CD14-positive monocyte (primary cell): ENCODE measurements at regions not wholly inside any gene's neighbourhood (a gene's known extent, or its start where the extent isn't known, plus 50 kb on each side); places are given as distances from the start of the nearest gene placed in this dataset.

Experiments used
- DNase-seq, 3 donors: peaks; one replicate each; pipeline ENCODE4 v3.0.0-alpha.2; 2011 to 2022
- H2AFZ ChIP-seq: 2 replicates; pipeline ENCODE4 v1.6.0; 2012; ENCODE audit warnings: mild to moderate bottlenecking, low read depth, low read length, inconsistent platforms; ENCODE audit not compliant: insufficient read depth, poor library complexity, severe bottlenecking
- H3K27ac ChIP-seq, 2 donors: 1 replicate in 1 of 2; 2 replicates in 1 of 2; pipeline ENCODE4 v1.5.1; 2012 to 2013; ENCODE audit warnings: low read length in 2 of 2, control low read depth in 1 of 2, inconsistent platforms in 1 of 2, low read depth in 1 of 2, mild to moderate bottlenecking in 1 of 2
- H3K27me3 ChIP-seq, 2 donors: one replicate each; pipeline versions ENCODE4 v1.6.0 to v1.6.1; 2011 to 2013; ENCODE audit warnings: low read length in 2 of 2; ENCODE audit not compliant: control insufficient read depth in 2 of 2, insufficient read depth in 2 of 2
- H3K36me3 ChIP-seq, 2 donors: replicated peaks in 1 of 2; 1 replicate in 1 of 2; 2 replicates in 1 of 2; pipeline versions ENCODE4 v1.5.1 to v1.6.1; 2012 to 2013; ENCODE audit warnings: low read length in 2 of 2, control low read depth in 1 of 2, inconsistent platforms in 1 of 2, mild to moderate bottlenecking in 1 of 2; ENCODE audit not compliant: insufficient read depth in 2 of 2, control insufficient read depth in 1 of 2
- H3K4me1 ChIP-seq, 2 donors: 1 replicate in 1 of 2; 2 replicates in 1 of 2; pipeline versions ENCODE4 v1.5.1 to v1.6.1; 2012 to 2013; ENCODE audit warnings: low read length in 2 of 2, control low read depth in 1 of 2, inconsistent platforms in 1 of 2, mild to moderate bottlenecking in 1 of 2, moderate library complexity in 1 of 2; ENCODE audit not compliant: insufficient read depth in 2 of 2, control insufficient read depth in 1 of 2
- H3K4me2 ChIP-seq: replicated peaks from 2 replicates; pipeline ENCODE3; 2012; ENCODE audit warnings: low read length, moderate library complexity, mild to moderate bottlenecking; ENCODE audit not compliant: poor library complexity, severe bottlenecking; ENCODE audit errors: extremely low read depth
- H3K4me3 ChIP-seq, 3 experiments: fragments of 200-600 bp in 1 of 3; sonication (generic) in 1 of 3; replicated peaks in 1 of 3; 1 replicate in 2 of 3; 2 replicates in 1 of 3; pipeline ENCODE4 v1.5.1; 2011 to 2013; ENCODE audit warnings: low read length in 3 of 3, mild to moderate bottlenecking in 3 of 3, control low read depth in 2 of 3, low read depth in 2 of 3, inconsistent platforms in 1 of 3, moderate library complexity in 1 of 3
- H3K79me2 ChIP-seq: 2 replicates; pipeline ENCODE4 v1.6.0; 2012; ENCODE audit warnings: mild to moderate bottlenecking, control low read depth, inconsistent platforms, low read length, moderate library complexity; ENCODE audit not compliant: insufficient read depth
- H3K9ac ChIP-seq: 2 replicates; pipeline ENCODE4 v1.6.0; 2017; ENCODE audit warnings: low read length, mild to moderate bottlenecking; ENCODE audit not compliant: insufficient read depth, poor library complexity, severe bottlenecking
- H3K9me3 ChIP-seq, 2 donors: replicated peaks in 1 of 2; 1 replicate in 1 of 2; 2 replicates in 1 of 2; pipeline versions ENCODE4 v1.5.1 to v1.6.1; 2012 to 2013; ENCODE audit warnings: low read length in 2 of 2, control low read depth in 1 of 2; ENCODE audit not compliant: control insufficient read depth in 1 of 2, insufficient read depth in 1 of 2
- H4K20me1 ChIP-seq: 2 replicates; pipeline ENCODE4 v1.6.0; 2012; ENCODE audit warnings: mild to moderate bottlenecking, low read length, control low read depth, moderate library complexity; ENCODE audit not compliant: insufficient read depth
- H3K27ac Mint-ChIP-seq, 7 donors: one replicate each; pipeline ENCODE4 v1.8.0; 2020; ENCODE audit warnings: mild to moderate bottlenecking in 7 of 7, mixed read lengths in 7 of 7, moderate library complexity in 6 of 7, inconsistent platforms in 2 of 7
- H3K27me3 Mint-ChIP-seq, 3 donors: one replicate each; pipeline ENCODE4 v1.8.0; 2021 to 2022; ENCODE audit warnings: low read depth in 3 of 3, mild to moderate bottlenecking in 3 of 3, mixed read lengths in 3 of 3, moderate library complexity in 3 of 3, inconsistent platforms in 1 of 3
- H3K36me3 Mint-ChIP-seq, 2 donors: one replicate each; pipeline ENCODE4 v1.8.0; 2020; ENCODE audit warnings: mixed read lengths in 2 of 2, inconsistent platforms in 1 of 2, mild to moderate bottlenecking in 1 of 2
- H3K4me1 Mint-ChIP-seq: one replicate; pipeline ENCODE4 v1.8.0; 2020; ENCODE audit warnings: mild to moderate bottlenecking, mixed read lengths
- H3K4me3 Mint-ChIP-seq, 2 donors: one replicate each; pipeline ENCODE4 v1.8.0; 2020; ENCODE audit warnings: mild to moderate bottlenecking in 2 of 2, mixed read lengths in 2 of 2, moderate library complexity in 1 of 2
- H3K9me3 Mint-ChIP-seq, 7 donors: one replicate each; pipeline ENCODE4 v1.8.0; 2020 to 2022; ENCODE audit warnings: mixed read lengths in 7 of 7, mild to moderate bottlenecking in 6 of 7, moderate library complexity in 6 of 7, inconsistent platforms in 2 of 7
- CTCF ChIP-seq: fragments of 200-600 bp; IDR thresholded peaks from one replicate; pipeline ENCODE4 v1.8.0; 2022; ENCODE audit warnings: antibody characterized with exemption, mild to moderate bottlenecking
- WGBS: methylation state at CpG from one replicate; pipeline ENCODE4 v1.1.5; 2013; ENCODE audit warnings: missing lambda C conversion rate; ENCODE audit not compliant: insufficient coverage; 5-methylcytosine and 5-hydroxymethylcytosine counted together
- intact Hi-C, 2 donors: fragments of 100-400 bp; cut with micrococcal nuclease; formaldehyde crosslinking; loops; one replicate each; pipeline versions ENCODE4 v1.15.0 to v1.15.1; 2023

GRCh38 chr20:16191496-16191895 is 381.8 kb downstream of the KIF16B start:
- no peak overlapping the region for H3K27ac ChIP-seq
- H3K9ac ChIP-seq = no peak overlapping the region
- Mint-ChIP-seq H3K27me3 (no peaks in the 10 kb centered on the region), H3K9me3 (peaks cover 0 to 11% (median 7%) of the 10 kb centered on the region in 7 donors), H3K4me3 (no peak overlapping the region), H3K4me1 (no peaks in the 10 kb centered on the region), H3K27ac (no peak overlapping the region), H3K36me3 (no peaks in the 10 kb centered on the region)
- H3K27me3 ChIP-seq = no peaks in the 10 kb centered on the region
- no peaks in the 10 kb centered on the region for H3K36me3 ChIP-seq
- H3K4me1 ChIP-seq = no peaks in the 10 kb centered on the region
- WGBS = 82% methylated on average over 2 of the region's 2 CpGs
- H3K9me3 ChIP-seq = peaks cover 0 to 9% of the 10 kb centered on the region in 2 donors
- no peaks in the 10 kb centered on the region for H4K20me1 ChIP-seq
- intact Hi-C loops = no loop called here
- H2AFZ ChIP-seq = no peak overlapping the region
- no peak for DNase-seq
- H3K4me3 ChIP-seq = no peak overlapping the region
- H3K4me2 ChIP-seq = no peak overlapping the region
- H3K79me2 ChIP-seq = no peaks in the 10 kb centered on the region
- TF ChIP-seq CTCF = no peak

- no peaks in the 10 kb centered on the region for H3K36me3 ChIP-seq
- DNase-seq = no peak
- TF ChIP-seq CTCF = no peak
- Mint-ChIP-seq H3K4me1 (no peaks in the 10 kb centered on the region), H3K27me3 (no peaks in the 10 kb centered on the region), H3K27ac (no peak overlapping the region), H3K36me3 (no peaks in the 10 kb centered on the region), H3K9me3 (peaks cover 0 to 11% (median 3%) of the 10 kb centered on the region in 7 donors), H3K4me3 (no peak overlapping the region)
- no peak overlapping the region for H3K4me3 ChIP-seq
- no peaks in the 10 kb centered on the region for H4K20me1 ChIP-seq
- H3K4me2 ChIP-seq = no peak overlapping the region
- H3K27ac ChIP-seq = no peak overlapping the region
- no peaks in the 10 kb centered on the region for H3K4me1 ChIP-seq
- H3K27me3 ChIP-seq = no peaks in the 10 kb centered on the region
- H3K9ac ChIP-seq = no peak overlapping the region
- H2AFZ ChIP-seq = no peak overlapping the region
- intact Hi-C loops = no loop called here
- WGBS = 100% methylated on average over 1 of the region's 4 CpGs
- H3K79me2 ChIP-seq = no peaks in the 10 kb centered on the region
- H3K9me3 ChIP-seq = peaks cover 2 to 9% of the 10 kb centered on the region in 2 donors
Measured at GRCh38 chr20:16189371-16189770, 383.9 kb downstream of the KIF16B start.
